WTC11 (cell line): ENCODE measurements at regions not wholly inside any gene's neighbourhood (a gene's known extent, or its start where the extent isn't known, plus 50 kb on each side); places are given as distances from the start of the nearest gene placed in this dataset.

Experiments
- ATAC-seq: fragments of 200-7000 bp; cut with Tn5 transposase; 2 replicates; pipeline ENCODE4 v1.10.0; 2021; ENCODE audit warnings: mild to moderate bottlenecking, moderate library complexity
- CTCF ChIA-PET: fragments of 300-600 bp; sonication (Branson Sonifier 250); formaldehyde crosslinking; loops from one replicate; lab custom pipeline; 2021; ENCODE audit warnings: antibody characterized with exemption; lab: Charles Lee
- POLR2A ChIA-PET: fragments of 350-600 bp; sonication (Branson Sonifier 250); formaldehyde crosslinking; loops from one replicate; lab custom pipeline; 2021; ENCODE audit warnings: antibody characterized with exemption; lab: Charles Lee
- DNase-seq: peaks from one replicate; pipeline ENCODE4 v3.0.0; 2021; ENCODE audit warnings: low spot score
- H3K27ac Mint-ChIP-seq: 2 replicates; pipeline ENCODE4 v1.8.0; 2021; ENCODE audit warnings: mixed read lengths
- H3K27me3 Mint-ChIP-seq: 2 replicates; pipeline ENCODE4 v1.8.0; 2021; ENCODE audit warnings: low read depth, mild to moderate bottlenecking, moderate library complexity, mixed read lengths
- H3K36me3 Mint-ChIP-seq: 2 replicates; pipeline ENCODE4 v1.8.0; 2021; ENCODE audit warnings: mixed read lengths
- H3K4me1 Mint-ChIP-seq: 2 replicates; pipeline ENCODE4 v1.8.0; 2022; ENCODE audit warnings: mixed read lengths
- H3K4me3 Mint-ChIP-seq: 2 replicates; pipeline ENCODE4 v1.8.0; 2021; ENCODE audit warnings: mild to moderate bottlenecking, moderate library complexity, mixed read lengths
- H3K9me3 Mint-ChIP-seq: 2 replicates; pipeline ENCODE4 v1.8.0; 2021; ENCODE audit warnings: mixed read lengths
- CBFB ChIP-seq: sonication (generic); formaldehyde crosslinking; IDR thresholded peaks from 2 replicates; pipeline ENCODE4 v1.8.1; 2022; ENCODE audit warnings: mild to moderate bottlenecking, low read depth, missing genetic modification reagents
- ESRRA ChIP-seq: sonication (generic); formaldehyde crosslinking; IDR thresholded peaks from 2 replicates; pipeline ENCODE4 v1.8.1; 2022; ENCODE audit warnings: mild to moderate bottlenecking, missing genetic modification reagents, borderline replicate concordance
- FOXJ3 ChIP-seq: sonication (generic); formaldehyde crosslinking; IDR thresholded peaks from 2 replicates; pipeline ENCODE4 v1.9.0; 2021; ENCODE audit warnings: missing genetic modification reagents, mild to moderate bottlenecking, borderline replicate concordance
- MYBL2 ChIP-seq: sonication (generic); formaldehyde crosslinking; IDR thresholded peaks from 2 replicates; pipeline ENCODE4 v1.8.1; 2023; ENCODE audit warnings: mild to moderate bottlenecking, moderate library complexity, missing genetic modification reagents
- NR2C2 ChIP-seq: sonication (generic); formaldehyde crosslinking; IDR thresholded peaks from 2 replicates; pipeline ENCODE4 v1.8.0; 2022; ENCODE audit warnings: mild to moderate bottlenecking, missing genetic modification reagents
- SMAD4 ChIP-seq: sonication (generic); formaldehyde crosslinking; IDR thresholded peaks from 2 replicates; pipeline ENCODE4 v1.8.0; 2022; ENCODE audit warnings: mild to moderate bottlenecking, missing genetic modification reagents
- ZNF121 ChIP-seq: sonication (generic); formaldehyde crosslinking; IDR thresholded peaks from 2 replicates; pipeline ENCODE4 v1.8.0; 2023; ENCODE audit warnings: missing genetic modification reagents
- ZNF396 ChIP-seq: fragments of 250-450 bp; sonication (Bioruptor Pico); IDR thresholded peaks from 2 replicates; pipeline ENCODE4 v1.8.0; 2021; ENCODE audit warnings: mild to moderate bottlenecking, moderate library complexity, borderline replicate concordance
- TF ChIP-seq, protein P1 (sequence below): fragments of 250-450 bp; sonication (Bioruptor Pico); IDR thresholded peaks from 2 replicates; pipeline ENCODE4 v1.9.0; 2021; ENCODE audit warnings: mild to moderate bottlenecking, borderline replicate concordance
- TF ChIP-seq, protein P2 (sequence below): sonication (generic); formaldehyde crosslinking; IDR thresholded peaks from 2 replicates; pipeline ENCODE4 v1.8.1; 2022; ENCODE audit warnings: mild to moderate bottlenecking, moderate library complexity, missing genetic modification reagents
- TF ChIP-seq, protein P3 (sequence below): sonication (generic); formaldehyde crosslinking; IDR thresholded peaks from 2 replicates; pipeline ENCODE4 v1.8.1; 2023; ENCODE audit warnings: mild to moderate bottlenecking, missing genetic modification reagents, moderate library complexity
- TF ChIP-seq, protein P4 (sequence below): fragments of 250-450 bp; sonication (Bioruptor Pico); IDR thresholded peaks from 2 replicates; pipeline ENCODE4 v1.8.0; 2021; ENCODE audit warnings: mild to moderate bottlenecking
- TF ChIP-seq, protein P5 (sequence below): sonication (generic); formaldehyde crosslinking; IDR thresholded peaks from 2 replicates; pipeline ENCODE4 v1.8.1; 2023; ENCODE audit warnings: mild to moderate bottlenecking, missing genetic modification reagents, moderate library complexity
- TF ChIP-seq, protein P6 (sequence below): sonication (generic); formaldehyde crosslinking; IDR thresholded peaks from 2 replicates; pipeline ENCODE4 v1.8.1; 2022; ENCODE audit warnings: low read depth, missing genetic modification reagents, borderline replicate concordance
- TF ChIP-seq, protein P7 (sequence below): sonication (generic); formaldehyde crosslinking; IDR thresholded peaks from 2 replicates; pipeline ENCODE4 v1.8.1; 2023; ENCODE audit warnings: mild to moderate bottlenecking, missing genetic modification reagents, borderline replicate concordance

DNA sequence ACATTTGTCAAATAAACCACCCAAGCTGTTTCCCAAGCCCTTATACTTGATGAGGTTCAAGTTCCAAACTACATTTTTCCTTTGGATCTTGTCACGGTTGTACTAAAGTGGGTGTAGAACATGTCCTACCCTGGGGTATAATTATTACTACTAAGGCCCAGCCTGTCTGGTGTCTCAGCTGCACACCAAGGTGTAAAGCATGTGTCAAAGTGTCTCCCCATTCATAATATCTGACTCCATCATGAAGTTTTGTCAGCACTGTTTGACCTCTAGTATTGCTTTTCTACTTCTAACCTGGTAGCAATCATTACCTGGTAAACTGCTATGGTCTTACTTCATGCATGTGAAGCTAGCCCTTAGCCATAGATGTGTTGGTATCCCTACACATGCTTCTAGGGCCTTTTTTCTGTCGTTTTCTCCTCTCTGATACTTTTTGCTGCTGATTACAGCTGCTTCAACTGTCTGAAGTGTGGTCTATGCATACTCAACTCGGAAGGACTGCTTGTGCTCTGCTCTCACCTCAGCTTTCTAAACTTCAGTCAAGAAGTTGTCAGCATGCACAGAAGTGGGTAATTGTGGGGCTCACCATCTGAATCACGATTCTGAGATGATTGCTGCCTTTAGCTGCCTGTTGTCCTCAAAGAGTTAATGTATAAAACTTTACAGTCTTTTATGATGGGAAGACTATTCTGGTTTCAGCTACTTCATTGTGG lies 445.7 kb upstream of the TRIB2 start (continued):
- TF ChIP-seq, protein P1, sequence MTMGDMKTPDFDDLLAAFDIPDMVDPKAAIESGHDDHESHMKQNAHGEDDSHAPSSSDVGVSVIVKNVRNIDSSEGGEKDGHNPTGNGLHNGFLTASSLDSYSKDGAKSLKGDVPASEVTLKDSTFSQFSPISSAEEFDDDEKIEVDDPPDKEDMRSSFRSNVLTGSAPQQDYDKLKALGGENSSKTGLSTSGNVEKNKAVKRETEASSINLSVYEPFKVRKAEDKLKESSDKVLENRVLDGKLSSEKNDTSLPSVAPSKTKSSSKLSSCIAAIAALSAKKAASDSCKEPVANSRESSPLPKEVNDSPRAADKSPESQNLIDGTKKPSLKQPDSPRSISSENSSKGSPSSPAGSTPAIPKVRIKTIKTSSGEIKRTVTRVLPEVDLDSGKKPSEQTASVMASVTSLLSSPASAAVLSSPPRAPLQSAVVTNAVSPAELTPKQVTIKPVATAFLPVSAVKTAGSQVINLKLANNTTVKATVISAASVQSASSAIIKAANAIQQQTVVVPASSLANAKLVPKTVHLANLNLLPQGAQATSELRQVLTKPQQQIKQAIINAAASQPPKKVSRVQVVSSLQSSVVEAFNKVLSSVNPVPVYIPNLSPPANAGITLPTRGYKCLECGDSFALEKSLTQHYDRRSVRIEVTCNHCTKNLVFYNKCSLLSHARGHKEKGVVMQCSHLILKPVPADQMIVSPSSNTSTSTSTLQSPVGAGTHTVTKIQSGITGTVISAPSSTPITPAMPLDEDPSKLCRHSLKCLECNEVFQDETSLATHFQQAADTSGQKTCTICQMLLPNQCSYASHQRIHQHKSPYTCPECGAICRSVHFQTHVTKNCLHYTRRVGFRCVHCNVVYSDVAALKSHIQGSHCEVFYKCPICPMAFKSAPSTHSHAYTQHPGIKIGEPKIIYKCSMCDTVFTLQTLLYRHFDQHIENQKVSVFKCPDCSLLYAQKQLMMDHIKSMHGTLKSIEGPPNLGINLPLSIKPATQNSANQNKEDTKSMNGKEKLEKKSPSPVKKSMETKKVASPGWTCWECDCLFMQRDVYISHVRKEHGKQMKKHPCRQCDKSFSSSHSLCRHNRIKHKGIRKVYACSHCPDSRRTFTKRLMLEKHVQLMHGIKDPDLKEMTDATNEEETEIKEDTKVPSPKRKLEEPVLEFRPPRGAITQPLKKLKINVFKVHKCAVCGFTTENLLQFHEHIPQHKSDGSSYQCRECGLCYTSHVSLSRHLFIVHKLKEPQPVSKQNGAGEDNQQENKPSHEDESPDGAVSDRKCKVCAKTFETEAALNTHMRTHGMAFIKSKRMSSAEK (CRISPR knock-in tag), result no peak
- no peak for TF ChIP-seq ZNF396 (CRISPR knock-in tag)
- no peak for TF ChIP-seq ZNF121
- TF ChIP-seq, protein P2, sequence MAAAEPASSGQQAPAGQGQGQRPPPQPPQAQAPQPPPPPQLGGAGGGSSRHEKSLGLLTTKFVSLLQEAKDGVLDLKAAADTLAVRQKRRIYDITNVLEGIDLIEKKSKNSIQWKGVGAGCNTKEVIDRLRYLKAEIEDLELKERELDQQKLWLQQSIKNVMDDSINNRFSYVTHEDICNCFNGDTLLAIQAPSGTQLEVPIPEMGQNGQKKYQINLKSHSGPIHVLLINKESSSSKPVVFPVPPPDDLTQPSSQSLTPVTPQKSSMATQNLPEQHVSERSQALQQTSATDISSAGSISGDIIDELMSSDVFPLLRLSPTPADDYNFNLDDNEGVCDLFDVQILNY (CRISPR knock-in tag), result no peak
- TF ChIP-seq MYBL2 (CRISPR knock-in tag), result no peak
- TF ChIP-seq, protein P3, sequence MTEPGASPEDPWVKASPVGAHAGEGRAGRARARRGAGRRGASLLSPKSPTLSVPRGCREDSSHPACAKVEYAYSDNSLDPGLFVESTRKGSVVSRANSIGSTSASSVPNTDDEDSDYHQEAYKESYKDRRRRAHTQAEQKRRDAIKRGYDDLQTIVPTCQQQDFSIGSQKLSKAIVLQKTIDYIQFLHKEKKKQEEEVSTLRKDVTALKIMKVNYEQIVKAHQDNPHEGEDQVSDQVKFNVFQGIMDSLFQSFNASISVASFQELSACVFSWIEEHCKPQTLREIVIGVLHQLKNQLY (CRISPR knock-in tag), result no peak
- no peak for TF ChIP-seq ESRRA
- TF ChIP-seq SMAD4 (CRISPR knock-in tag), result no peak
- TF ChIP-seq, protein P4, sequence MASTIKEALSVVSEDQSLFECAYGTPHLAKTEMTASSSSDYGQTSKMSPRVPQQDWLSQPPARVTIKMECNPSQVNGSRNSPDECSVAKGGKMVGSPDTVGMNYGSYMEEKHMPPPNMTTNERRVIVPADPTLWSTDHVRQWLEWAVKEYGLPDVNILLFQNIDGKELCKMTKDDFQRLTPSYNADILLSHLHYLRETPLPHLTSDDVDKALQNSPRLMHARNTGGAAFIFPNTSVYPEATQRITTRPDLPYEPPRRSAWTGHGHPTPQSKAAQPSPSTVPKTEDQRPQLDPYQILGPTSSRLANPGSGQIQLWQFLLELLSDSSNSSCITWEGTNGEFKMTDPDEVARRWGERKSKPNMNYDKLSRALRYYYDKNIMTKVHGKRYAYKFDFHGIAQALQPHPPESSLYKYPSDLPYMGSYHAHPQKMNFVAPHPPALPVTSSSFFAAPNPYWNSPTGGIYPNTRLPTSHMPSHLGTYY (CRISPR knock-in tag), result no peak
- TF ChIP-seq, all 79 proteins: peak for 0

DNA sequence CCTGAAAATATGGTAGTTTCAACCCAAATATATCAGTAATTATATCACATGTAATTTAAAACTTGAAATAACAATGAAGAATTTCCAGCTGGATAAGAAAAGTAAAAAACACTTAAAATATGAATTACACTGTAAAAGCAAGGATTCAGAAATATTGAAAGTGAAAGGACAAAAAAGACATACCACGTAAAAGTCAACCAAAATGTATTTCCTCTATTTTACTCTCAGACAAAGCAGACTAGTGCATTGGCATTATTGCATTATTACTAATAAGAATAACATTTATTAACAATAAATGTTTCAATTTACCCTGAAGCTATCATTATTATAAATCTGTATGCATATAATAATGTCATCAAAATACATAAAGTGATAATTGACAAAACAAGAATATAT lies 445.1 kb upstream of the TRIB2 start:
- H3K4me3 Mint-ChIP-seq, result no peak overlapping the region
- H3K9me3 Mint-ChIP-seq, result peaks cover 8% of the 10 kb centered on the region; the same call in 1 of the 2 replicates
- ChIA-PET CTCF (no interaction called here), POLR2A (interaction anchor here (0.7 kb wide), 1 partner anchor 18 kb away, joined by 5 read pairs; no protein-coding TSS in a partner anchor)
- H3K4me1 Mint-ChIP-seq, result peaks cover 5% of the 10 kb centered on the region
- DNase-seq, result no peak
- H3K27me3 Mint-ChIP-seq, result no peaks in the 10 kb centered on the region
- no peak overlapping the region for H3K27ac Mint-ChIP-seq
- no peak for ATAC-seq
- peaks cover 4% of the 10 kb centered on the region; the same call in 1 of the 2 replicates for H3K36me3 Mint-ChIP-seq
- TF ChIP-seq CBFB (CRISPR knock-in tag), result no peak
- no peak for TF ChIP-seq SMAD4 (CRISPR knock-in tag)
- TF ChIP-seq NR2C2 (CRISPR knock-in tag), result no peak
- TF ChIP-seq, protein P5, sequence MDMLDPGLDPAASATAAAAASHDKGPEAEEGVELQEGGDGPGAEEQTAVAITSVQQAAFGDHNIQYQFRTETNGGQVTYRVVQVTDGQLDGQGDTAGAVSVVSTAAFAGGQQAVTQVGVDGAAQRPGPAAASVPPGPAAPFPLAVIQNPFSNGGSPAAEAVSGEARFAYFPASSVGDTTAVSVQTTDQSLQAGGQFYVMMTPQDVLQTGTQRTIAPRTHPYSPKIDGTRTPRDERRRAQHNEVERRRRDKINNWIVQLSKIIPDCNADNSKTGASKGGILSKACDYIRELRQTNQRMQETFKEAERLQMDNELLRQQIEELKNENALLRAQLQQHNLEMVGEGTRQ (CRISPR knock-in tag), result no peak
- TF ChIP-seq FOXJ3 (CRISPR knock-in tag), result no peak
- TF ChIP-seq, protein P6, sequence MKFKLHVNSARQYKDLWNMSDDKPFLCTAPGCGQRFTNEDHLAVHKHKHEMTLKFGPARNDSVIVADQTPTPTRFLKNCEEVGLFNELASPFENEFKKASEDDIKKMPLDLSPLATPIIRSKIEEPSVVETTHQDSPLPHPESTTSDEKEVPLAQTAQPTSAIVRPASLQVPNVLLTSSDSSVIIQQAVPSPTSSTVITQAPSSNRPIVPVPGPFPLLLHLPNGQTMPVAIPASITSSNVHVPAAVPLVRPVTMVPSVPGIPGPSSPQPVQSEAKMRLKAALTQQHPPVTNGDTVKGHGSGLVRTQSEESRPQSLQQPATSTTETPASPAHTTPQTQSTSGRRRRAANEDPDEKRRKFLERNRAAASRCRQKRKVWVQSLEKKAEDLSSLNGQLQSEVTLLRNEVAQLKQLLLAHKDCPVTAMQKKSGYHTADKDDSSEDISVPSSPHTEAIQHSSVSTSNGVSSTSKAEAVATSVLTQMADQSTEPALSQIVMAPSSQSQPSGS (CRISPR knock-in tag), result no peak
- TF ChIP-seq, protein P1 (CRISPR knock-in tag), result no peak
- TF ChIP-seq, protein P7, sequence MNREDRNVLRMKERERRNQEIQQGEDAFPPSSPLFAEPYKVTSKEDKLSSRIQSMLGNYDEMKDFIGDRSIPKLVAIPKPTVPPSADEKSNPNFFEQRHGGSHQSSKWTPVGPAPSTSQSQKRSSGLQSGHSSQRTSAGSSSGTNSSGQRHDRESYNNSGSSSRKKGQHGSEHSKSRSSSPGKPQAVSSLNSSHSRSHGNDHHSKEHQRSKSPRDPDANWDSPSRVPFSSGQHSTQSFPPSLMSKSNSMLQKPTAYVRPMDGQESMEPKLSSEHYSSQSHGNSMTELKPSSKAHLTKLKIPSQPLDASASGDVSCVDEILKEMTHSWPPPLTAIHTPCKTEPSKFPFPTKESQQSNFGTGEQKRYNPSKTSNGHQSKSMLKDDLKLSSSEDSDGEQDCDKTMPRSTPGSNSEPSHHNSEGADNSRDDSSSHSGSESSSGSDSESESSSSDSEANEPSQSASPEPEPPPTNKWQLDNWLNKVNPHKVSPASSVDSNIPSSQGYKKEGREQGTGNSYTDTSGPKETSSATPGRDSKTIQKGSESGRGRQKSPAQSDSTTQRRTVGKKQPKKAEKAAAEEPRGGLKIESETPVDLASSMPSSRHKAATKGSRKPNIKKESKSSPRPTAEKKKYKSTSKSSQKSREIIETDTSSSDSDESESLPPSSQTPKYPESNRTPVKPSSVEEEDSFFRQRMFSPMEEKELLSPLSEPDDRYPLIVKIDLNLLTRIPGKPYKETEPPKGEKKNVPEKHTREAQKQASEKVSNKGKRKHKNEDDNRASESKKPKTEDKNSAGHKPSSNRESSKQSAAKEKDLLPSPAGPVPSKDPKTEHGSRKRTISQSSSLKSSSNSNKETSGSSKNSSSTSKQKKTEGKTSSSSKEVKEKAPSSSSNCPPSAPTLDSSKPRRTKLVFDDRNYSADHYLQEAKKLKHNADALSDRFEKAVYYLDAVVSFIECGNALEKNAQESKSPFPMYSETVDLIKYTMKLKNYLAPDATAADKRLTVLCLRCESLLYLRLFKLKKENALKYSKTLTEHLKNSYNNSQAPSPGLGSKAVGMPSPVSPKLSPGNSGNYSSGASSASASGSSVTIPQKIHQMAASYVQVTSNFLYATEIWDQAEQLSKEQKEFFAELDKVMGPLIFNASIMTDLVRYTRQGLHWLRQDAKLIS (CRISPR knock-in tag), result no peak
